NCI-H2107 (cell line): ENCODE measurements at regions not wholly inside any gene's neighbourhood (a gene's known extent, or its start where the extent isn't known, plus 50 kb on each side); places are given as distances from the start of the nearest gene placed in this dataset.
"Not testable (repeated sequence)": the region's sequence is repeated elsewhere in the genome, so short reads cannot be mapped to it uniquely, and the experiment has no call there.

Experiments used
- DNase-seq: peaks from one replicate; lab custom pipeline; 2025; lab: John Stamatoyannopoulos, UW

GRCh38 chr16:85443531-85443930, 169.6 kb upstream of the GSE1 start:
- DNase-seq: no peak

GRCh38 chr16:85445064-85445778, 167.9 kb upstream of the GSE1 start:
- DNase-seq: peak; percentile 83

DNA sequence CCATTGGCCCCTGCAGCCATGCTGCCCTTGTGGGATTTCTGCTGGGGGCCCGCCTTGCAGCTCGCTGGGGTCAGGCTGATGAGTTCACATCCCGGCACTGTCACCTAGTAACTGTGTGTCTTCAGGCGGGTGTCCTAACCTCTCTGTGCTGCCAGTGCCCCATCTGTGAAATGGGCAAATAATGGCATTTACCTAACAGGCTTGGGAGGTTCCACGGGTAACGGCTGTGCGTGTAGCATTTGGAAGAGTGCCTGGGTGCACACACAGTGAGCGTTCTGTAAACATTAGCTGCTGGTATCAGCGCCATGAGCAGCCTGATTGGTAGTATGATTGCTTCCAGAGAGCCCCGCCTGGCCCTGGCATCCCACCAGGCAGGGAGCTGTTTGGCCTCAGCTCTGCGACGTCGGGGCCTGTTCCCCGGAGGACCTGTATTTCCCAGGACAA, 167.3 kb upstream of the GSE1 start:
- DNase-seq: no peak

DNA sequence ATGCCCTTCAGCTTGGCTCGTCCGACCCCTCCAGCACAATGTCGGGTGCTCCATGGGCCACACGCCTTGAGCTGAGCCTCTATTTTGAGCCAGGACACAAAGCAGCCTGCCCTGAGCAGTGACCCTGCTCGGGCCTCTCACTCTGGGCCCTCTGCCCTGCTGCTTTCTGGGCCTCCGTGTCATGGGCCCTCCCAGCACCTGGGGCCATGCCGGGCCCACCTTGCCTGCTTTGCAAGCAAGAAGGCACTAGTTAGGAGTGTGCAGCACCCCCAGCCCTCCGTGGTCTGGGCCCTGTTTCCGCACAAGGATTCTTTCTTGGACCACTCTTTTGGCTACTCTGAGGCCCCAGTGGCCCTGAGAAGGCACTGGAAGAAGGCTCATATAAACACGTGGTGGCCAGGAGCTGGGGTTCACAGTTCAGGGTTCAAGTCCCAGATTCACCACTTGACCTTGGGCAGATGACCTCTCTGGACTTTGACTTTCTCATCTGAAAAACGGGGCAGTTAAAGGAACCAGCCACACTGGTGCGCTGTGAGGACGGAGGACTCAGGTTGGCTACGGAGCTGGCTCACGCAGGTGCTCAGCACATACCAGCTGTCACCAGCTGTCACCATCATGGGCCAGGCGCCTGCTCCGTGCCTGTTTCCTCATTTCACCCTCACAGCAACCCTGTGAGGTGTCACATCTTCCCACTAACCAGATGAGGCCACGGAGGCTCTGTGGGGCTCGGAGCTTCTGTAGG, 166.0 kb upstream of the GSE1 start:
- DNase-seq: no peak

- DNase-seq: no peak
Measured at GRCh38 chr16:85447693-85448313, 165.3 kb upstream of the GSE1 start.

GRCh38 chr16:85448557-85449190, 164.4 kb upstream of the GSE1 start:
- DNase-seq: peak; percentile 97

GRCh38 chr16:85449191-85449884, 163.8 kb upstream of the GSE1 start:
- peak; percentile 97 for DNase-seq

DNA sequence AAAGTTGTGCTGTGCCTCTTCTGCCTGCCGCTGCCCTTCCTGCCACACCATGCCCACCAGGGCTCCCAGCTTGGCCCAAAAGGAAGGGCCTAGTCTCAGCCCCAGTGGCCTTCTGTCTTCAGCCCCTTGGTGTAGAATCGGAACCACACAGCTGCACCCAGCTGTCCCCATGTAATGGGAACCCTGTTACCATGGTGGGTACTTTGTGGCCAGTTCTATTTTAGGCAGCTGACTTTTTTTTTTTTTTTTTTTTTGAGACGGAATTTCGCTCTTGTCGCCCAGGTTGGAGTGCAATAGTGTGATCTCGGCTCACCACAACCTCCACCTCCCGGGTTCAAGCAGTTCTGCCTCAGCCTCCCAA, 163.3 kb upstream of the GSE1 start:
- DNase-seq: no peak

DNA sequence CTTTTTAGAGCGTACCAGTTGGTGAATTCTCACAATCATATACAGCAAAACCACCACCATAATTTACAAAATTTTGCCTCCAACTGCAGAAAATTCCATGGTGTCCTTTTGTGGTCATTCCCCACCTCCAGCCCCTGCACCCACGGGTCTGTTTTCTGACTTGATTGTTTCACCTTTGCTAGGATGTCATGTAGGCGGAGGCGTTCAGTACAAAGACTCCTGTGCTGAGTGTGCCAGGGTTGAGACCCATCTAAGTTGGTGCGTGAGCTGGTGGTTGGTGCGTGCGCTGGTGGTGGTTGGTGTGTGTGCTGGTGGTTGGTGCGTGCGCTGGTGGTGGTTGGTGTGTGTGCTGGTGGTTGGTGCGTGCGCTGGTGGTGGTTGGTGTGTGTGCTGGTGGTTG, 162.0 kb upstream of the GSE1 start:
- not testable (repeated sequence) for DNase-seq

DNA sequence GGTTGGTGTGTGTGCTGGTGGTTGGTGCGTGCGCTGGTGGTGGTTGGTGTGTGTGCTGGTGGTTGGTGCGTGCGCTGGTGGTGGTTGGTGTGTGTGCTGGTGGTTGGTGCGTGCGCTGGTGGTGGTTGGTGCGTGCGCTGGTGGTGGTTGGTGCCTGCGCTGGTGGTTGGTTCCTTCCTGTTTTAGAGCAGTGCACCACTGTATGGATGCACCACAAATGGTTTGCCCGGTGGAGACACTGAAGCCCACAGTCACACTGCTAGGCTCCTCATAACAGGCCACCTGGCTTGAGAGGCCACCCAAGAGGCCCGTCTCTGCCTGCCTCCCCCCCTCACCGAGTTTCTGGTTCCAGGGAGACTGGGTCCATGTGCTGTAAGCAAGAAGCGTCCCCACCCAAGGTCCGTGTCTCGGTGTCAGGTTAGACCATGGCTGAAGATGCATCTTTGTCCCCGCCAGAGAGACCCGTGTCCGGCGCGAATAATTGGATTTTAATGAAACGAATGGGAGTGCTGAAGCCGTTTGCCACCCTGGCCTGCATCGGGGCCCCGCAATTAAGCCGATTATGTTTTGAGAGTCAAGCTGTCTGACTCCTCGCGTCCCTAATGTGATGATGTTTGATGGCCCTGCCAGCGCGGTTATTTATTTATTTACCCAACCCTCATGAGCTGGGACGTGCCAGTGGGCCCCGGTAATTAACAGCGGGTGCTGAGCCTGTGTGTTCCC, 161.3 kb upstream of the GSE1 start:
- peak; percentile 60 for DNase-seq

- DNase-seq: no peak
Measured at GRCh38 chr16:85452364-85453193, 160.5 kb upstream of the GSE1 start.

DNA sequence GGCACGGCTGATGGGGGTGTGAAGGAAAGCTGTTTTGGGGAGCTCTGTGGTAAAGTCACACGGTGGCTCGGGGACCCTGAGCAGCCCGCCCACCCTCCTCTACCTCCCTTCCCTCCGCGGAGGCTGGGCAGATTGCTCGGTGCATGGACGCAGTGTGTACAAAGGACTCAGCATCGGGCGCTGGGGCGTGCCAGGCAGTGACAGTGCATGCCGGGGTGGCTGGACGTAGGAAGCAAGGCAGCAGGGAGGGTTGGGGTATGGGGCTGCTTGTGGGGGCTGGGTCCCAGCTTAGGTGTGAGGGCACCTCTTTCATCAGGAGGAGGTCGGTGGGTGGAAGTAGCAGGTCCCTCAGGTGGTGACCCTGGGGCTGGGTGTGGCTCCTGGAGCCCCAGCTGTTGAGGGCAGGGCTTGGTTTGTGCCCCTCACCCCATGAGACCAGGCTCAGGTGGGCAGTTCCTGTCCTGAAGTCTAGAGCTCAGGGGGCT, 159.9 kb upstream of the GSE1 start:
- DNase-seq: no peak

- no peak for DNase-seq
Measured at GRCh38 chr16:85453703-85454102, 159.4 kb upstream of the GSE1 start.

GRCh38 chr16:85454171-85454872, 158.8 kb upstream of the GSE1 start:
- no peak for DNase-seq

- no peak for DNase-seq
Measured at GRCh38 chr16:85455534-85455933, 157.6 kb upstream of the GSE1 start.

GRCh38 chr16:85457366-85457765, 155.8 kb upstream of the GSE1 start:
- no peak for DNase-seq

DNA sequence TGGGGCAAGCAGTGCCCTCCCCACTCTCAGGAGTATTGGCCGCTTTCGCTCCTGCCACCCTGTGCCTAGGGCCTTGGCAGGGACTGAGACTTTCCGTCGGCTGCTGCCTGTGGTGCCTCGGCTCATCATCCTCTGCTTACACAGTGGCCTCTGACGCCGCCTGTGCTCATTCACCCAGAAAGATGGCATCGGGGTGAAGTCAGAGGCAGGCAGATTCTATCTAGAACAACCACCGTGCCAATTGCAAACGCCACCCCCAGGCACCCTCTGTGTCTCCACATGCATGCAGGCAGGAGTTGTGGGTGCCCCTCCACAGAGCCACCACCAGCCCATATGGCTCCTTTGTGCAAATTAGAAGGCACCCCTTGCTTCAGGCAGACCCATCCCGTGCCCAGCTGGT, 154.2 kb upstream of the GSE1 start:
- DNase-seq: no peak

DNA sequence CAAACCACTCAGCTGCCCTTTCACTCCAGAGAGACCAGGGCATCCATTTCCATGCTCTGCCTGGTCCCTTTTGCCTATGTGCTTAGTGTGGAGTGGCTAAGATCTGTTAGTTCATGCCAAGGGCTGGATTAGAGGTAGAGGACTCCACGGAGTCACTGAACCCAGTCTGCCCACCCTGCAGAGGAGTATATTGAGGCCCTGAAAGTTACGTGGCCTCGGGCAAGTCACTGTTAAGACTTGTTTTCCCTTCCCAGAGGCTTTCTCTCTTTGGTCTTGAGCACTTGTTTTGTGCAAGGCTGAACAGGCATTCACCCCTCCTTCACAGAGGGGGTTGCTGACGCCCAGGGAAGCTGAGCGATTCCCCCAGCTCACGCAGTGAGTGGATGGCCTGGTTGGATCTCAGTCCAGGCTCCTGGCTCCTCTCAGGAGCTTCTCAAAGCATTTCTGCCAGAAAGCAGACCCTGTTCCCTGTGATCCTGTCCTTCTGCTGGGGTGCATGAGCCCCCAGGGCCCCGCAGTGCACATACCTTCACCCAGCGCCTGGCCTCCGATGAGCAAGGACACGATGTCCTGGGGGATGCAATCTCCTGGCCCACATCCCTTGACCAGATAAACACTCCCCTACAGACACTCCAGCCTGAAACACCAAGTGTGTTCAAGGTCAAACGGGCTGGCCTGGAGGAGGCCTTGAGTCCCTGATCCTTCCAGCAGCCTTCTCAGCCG, 153.4 kb upstream of the GSE1 start:
- no peak for DNase-seq
